ENCODE measurements at regions not wholly inside any gene's neighbourhood (a gene's known extent, or its start where the extent isn't known, plus 50 kb on each side); places are given as distances from the start of the nearest gene placed in this dataset.

DNA sequence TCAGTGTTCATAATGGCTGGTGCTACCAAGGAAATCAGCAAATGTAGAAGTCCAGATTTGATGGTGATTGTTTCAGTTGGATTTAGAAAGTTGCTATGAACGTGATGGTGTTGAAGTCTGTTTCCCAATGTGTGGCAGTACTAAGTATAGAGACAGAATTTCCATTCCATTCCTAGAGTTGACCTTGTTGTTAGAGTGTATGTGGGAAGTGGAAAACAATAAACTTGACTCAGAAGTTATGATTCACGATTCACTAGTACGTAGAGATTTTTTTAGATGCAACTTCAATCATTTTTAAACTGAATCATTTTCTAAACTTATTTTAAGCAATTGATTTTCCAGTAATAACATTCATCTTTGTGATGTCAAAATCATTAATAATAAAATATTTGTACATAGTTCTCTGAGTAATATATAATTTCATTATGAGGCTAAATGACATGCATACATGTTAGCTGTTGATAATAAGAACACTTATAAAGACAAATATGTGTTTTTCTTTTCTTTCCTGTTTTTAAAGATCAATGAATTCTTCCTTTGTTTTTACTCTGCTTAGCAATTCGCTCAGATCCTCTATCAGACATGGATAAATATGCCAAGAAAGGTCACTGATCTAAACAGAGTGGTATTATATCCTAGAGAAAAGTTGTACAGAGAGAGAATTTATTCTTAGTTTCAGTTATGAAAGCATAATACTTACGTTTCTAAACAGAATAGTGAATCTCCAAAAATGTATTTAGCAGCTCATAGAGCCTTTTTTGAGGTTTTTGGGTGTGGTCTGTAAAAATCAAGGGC, 108.8 kb upstream of the GPR149 start:
- TF ChIP-seq CREB1 (IDR thresholded peaks at IDR 0.05; ENCODE audit: low read depth) (no peak), NFIC (IDR thresholded peaks at IDR 0.05) (no peak), EP300 (IDR thresholded peaks at IDR 0.05; ENCODE audit: borderline replicate concordance) (no peak), ZBTB7A (IDR thresholded peaks at IDR 0.05; ENCODE audit: low read depth) (no peak), YY1 (IDR thresholded peaks at IDR 0.05; ENCODE audit: low read depth) (no peak), EGR1 (IDR thresholded peaks at IDR 0.05) (no peak), TCF12 (IDR thresholded peaks at IDR 0.05; ENCODE audit: low read depth) (no peak), MAX (IDR thresholded peaks at IDR 0.05) (no peak), CEBPB (IDR thresholded peaks at IDR 0.05) (no peak)
- TF ChIP-seq, protein P1, sequence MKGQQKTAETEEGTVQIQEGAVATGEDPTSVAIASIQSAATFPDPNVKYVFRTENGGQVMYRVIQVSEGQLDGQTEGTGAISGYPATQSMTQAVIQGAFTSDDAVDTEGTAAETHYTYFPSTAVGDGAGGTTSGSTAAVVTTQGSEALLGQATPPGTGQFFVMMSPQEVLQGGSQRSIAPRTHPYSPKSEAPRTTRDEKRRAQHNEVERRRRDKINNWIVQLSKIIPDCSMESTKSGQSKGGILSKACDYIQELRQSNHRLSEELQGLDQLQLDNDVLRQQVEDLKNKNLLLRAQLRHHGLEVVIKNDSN (IDR thresholded peaks at IDR 0.05): no peak

DNA sequence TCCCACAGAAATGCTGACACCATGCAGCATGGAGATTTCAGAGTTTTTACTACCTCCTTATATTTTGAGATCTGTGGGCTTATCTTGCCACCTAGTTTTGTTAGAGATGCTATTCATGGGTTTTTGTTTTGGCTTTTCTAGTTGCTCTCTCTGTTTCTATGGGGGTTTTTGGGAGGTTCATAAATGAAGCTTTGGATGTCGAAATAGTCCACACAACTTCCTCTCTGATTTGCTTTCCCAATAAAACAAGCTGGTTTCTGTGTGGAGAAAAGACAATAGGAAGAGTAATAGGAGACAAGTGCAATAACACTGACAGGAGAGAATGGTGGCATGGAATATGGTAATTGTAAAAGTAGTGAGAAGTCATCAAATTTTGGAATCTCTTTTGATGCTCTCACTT, 106.8 kb upstream of the GPR149 start:
- no peak for TF ChIP-seq ZBTB7A (IDR thresholded peaks at IDR 0.05; ENCODE audit: low read depth)
- TF ChIP-seq EP300 (IDR thresholded peaks at IDR 0.05; ENCODE audit: borderline replicate concordance): no peak
- no peak for TF ChIP-seq TCF12 (IDR thresholded peaks at IDR 0.05; ENCODE audit: low read depth)
- no peak for TF ChIP-seq TEAD4 (IDR thresholded peaks at IDR 0.05)
- TF ChIP-seq EGR1 (IDR thresholded peaks at IDR 0.05): no peak
- TF ChIP-seq REST (IDR thresholded peaks at IDR 0.05; ENCODE audit: low read depth): no peak
- TF ChIP-seq NFIC (IDR thresholded peaks at IDR 0.05): no peak
- TF ChIP-seq YY1 (IDR thresholded peaks at IDR 0.05; ENCODE audit: low read depth): no peak
- TF ChIP-seq CEBPB (IDR thresholded peaks at IDR 0.05): no peak
- no peak for TF ChIP-seq MAX (IDR thresholded peaks at IDR 0.05)
- TF ChIP-seq CREB1 (IDR thresholded peaks at IDR 0.05; ENCODE audit: low read depth): no peak
- no peak for TF ChIP-seq RAD21 (IDR thresholded peaks at IDR 0.05; ENCODE audit: low read depth)
- no peak for TF ChIP-seq TAF1 (IDR thresholded peaks at IDR 0.05; ENCODE audit: low read depth)
- TF ChIP-seq FOXM1 (IDR thresholded peaks at IDR 0.05; ENCODE audit: borderline replicate concordance, low read depth): no peak
- TF ChIP-seq, protein P1 (IDR thresholded peaks at IDR 0.05): no peak

GRCh38 chr3:154522036-154522602, 92.1 kb upstream of the GPR149 start:
- no peak for TF ChIP-seq TEAD4 (IDR thresholded peaks at IDR 0.05)
- no peak for TF ChIP-seq REST (IDR thresholded peaks at IDR 0.05; ENCODE audit: low read depth)
- TF ChIP-seq, protein P1 (IDR thresholded peaks at IDR 0.05): no peak
- TF ChIP-seq TAF1 (IDR thresholded peaks at IDR 0.05; ENCODE audit: low read depth): no peak
- TF ChIP-seq YY1 (IDR thresholded peaks at IDR 0.05; ENCODE audit: low read depth): no peak
- no peak for TF ChIP-seq FOXM1 (IDR thresholded peaks at IDR 0.05; ENCODE audit: borderline replicate concordance, low read depth)
- TF ChIP-seq ZBTB7A (IDR thresholded peaks at IDR 0.05; ENCODE audit: low read depth): no peak
- no peak for TF ChIP-seq EP300 (IDR thresholded peaks at IDR 0.05; ENCODE audit: borderline replicate concordance)
- TF ChIP-seq RAD21 (IDR thresholded peaks at IDR 0.05; ENCODE audit: low read depth): no peak
- TF ChIP-seq TCF12 (IDR thresholded peaks at IDR 0.05; ENCODE audit: low read depth): no peak
- TF ChIP-seq EGR1 (IDR thresholded peaks at IDR 0.05): no peak
- no peak for TF ChIP-seq CREB1 (IDR thresholded peaks at IDR 0.05; ENCODE audit: low read depth)

- TF ChIP-seq TAF1 (IDR thresholded peaks at IDR 0.05; ENCODE audit: low read depth): no peak
- no peak for TF ChIP-seq FOXM1 (IDR thresholded peaks at IDR 0.05; ENCODE audit: borderline replicate concordance, low read depth)
- no peak for TF ChIP-seq MAX (IDR thresholded peaks at IDR 0.05)
- no peak for TF ChIP-seq NFIC (IDR thresholded peaks at IDR 0.05)
- no peak for TF ChIP-seq CREB1 (IDR thresholded peaks at IDR 0.05; ENCODE audit: low read depth)
- no peak for TF ChIP-seq RAD21 (IDR thresholded peaks at IDR 0.05; ENCODE audit: low read depth)
- no peak for TF ChIP-seq ZBTB7A (IDR thresholded peaks at IDR 0.05; ENCODE audit: low read depth)
These were observed 87.4 kb upstream of the GPR149 start for GRCh38 chr3:154517404-154517803.

- no peak for TF ChIP-seq MAX (IDR thresholded peaks at IDR 0.05)
- TF ChIP-seq NFIC (IDR thresholded peaks at IDR 0.05): no peak
- no peak for TF ChIP-seq YY1 (IDR thresholded peaks at IDR 0.05; ENCODE audit: low read depth)
- TF ChIP-seq FOXM1 (IDR thresholded peaks at IDR 0.05; ENCODE audit: borderline replicate concordance, low read depth): no peak
- no peak for TF ChIP-seq CEBPB (IDR thresholded peaks at IDR 0.05)
- no peak for TF ChIP-seq ZBTB7A (IDR thresholded peaks at IDR 0.05; ENCODE audit: low read depth)
- TF ChIP-seq TEAD4 (IDR thresholded peaks at IDR 0.05): no peak
- TF ChIP-seq EGR1 (IDR thresholded peaks at IDR 0.05): no peak
- TF ChIP-seq RAD21 (IDR thresholded peaks at IDR 0.05; ENCODE audit: low read depth): no peak
- TF ChIP-seq TCF12 (IDR thresholded peaks at IDR 0.05; ENCODE audit: low read depth): no peak
- no peak for TF ChIP-seq CREB1 (IDR thresholded peaks at IDR 0.05; ENCODE audit: low read depth)
- TF ChIP-seq REST (IDR thresholded peaks at IDR 0.05; ENCODE audit: low read depth): no peak
- TF ChIP-seq TAF1 (IDR thresholded peaks at IDR 0.05; ENCODE audit: low read depth): no peak
- TF ChIP-seq, protein P1 (IDR thresholded peaks at IDR 0.05): no peak
- TF ChIP-seq EP300 (IDR thresholded peaks at IDR 0.05; ENCODE audit: borderline replicate concordance): no peak
These were observed 85.9 kb upstream of the GPR149 start for GRCh38 chr3:154515921-154516320.
